ENCODE measurements at regions not wholly inside any gene's neighbourhood (a gene's known extent, or its start where the extent isn't known, plus 50 kb on each side); places are given as distances from the start of the nearest gene placed in this dataset.

DNA sequence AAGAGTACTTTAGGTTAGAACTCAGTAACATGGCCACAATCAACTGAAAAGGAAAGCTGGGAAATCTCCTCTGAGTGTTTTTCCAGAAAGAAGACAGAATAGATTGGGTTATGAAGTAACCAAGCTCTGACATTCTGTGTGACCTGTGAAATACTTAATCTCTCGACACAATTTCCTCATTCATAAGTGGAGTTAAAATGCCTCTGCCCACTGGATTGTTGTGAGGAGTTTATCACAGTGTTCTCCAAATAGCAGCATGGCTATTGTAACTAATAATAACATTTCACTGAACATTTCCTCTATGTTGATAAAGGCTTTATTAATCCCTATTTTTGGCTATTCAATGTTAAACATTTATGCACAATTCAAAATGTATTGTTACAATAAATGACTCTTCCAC lies 311.0 kb downstream of the GABRB2 start:
- peaks cover 0 to 2% of the 10 kb centered on the region in 2 donors for H3K27me3 ChIP-seq (ENCODE audit: control insufficient read depth in 1 of 2, insufficient read depth in 2 of 2, low read length in 1 of 2)
- H3K36me3 ChIP-seq (ENCODE audit: control insufficient read depth in 1 of 2, insufficient read depth in 2 of 2, low read length in 1 of 2): no peaks in the 10 kb centered on the region
- DNase-seq (no peak), ATAC-seq (ENCODE audit: low FRiP score) (no peak)
- H3K4me3 ChIP-seq (ENCODE audit: low read length in 2 of 2): no peak overlapping the region
- no peaks in the 10 kb centered on the region for H3K4me1 ChIP-seq (ENCODE audit: control insufficient read depth in 1 of 2, insufficient read depth in 2 of 2, low read length in 2 of 2)
- no peak overlapping the region for H3K27ac ChIP-seq (ENCODE audit: low read depth in 1 of 2, low read length in 2 of 2)
- intact Hi-C loops (cut with DNase I): no loop called here
- H3K9me3 ChIP-seq (ENCODE audit: control insufficient read depth, low read length): no peaks in the 10 kb centered on the region
- 14 to 31% methylated on average over 1 of the region's 1 CpG for WGBS, 2 donors

DNA sequence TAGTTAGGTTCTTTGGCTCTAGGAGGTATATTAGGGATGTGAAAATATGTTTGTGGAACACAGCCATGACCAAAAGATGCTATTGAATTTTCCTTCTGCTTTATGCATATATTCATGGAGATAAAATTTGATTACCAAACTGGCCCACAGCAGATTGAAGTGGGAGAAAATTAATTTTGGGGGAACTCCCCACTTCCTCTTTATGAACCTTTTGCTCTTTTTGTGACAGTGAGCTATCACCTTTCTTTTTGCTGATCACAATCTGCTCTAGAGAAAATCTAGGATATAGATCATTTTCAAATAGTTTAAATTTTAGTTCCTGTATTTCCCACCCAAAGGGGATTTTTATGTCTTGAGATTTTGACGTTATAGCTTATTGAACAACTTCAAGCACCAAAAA lies 313.0 kb downstream of the GABRB2 start:
- Histone ChIP-seq H3K9me3 (ENCODE audit: control insufficient read depth, low read length) (no peaks in the 10 kb centered on the region), H3K4me1 (ENCODE audit: control insufficient read depth in 1 of 2, insufficient read depth in 2 of 2, low read length in 2 of 2) (no peaks in the 10 kb centered on the region), H3K27me3 (ENCODE audit: control insufficient read depth in 1 of 2, insufficient read depth in 2 of 2, low read length in 1 of 2) (peaks cover 0 to 2% of the 10 kb centered on the region in 2 donors), H3K4me3 (ENCODE audit: low read length in 2 of 2) (no peak overlapping the region), H3K36me3 (ENCODE audit: control insufficient read depth in 1 of 2, insufficient read depth in 2 of 2, low read length in 1 of 2) (no peaks in the 10 kb centered on the region), H3K27ac (ENCODE audit: low read depth in 1 of 2, low read length in 2 of 2) (no peak overlapping the region)
- intact Hi-C loops (cut with DNase I): no loop called here
- no peak for ATAC-seq (ENCODE audit: low FRiP score)
- no peak for DNase-seq
- WGBS, 2 donors: 77 to 81% methylated on average over 1 of the region's 1 CpG

DNA sequence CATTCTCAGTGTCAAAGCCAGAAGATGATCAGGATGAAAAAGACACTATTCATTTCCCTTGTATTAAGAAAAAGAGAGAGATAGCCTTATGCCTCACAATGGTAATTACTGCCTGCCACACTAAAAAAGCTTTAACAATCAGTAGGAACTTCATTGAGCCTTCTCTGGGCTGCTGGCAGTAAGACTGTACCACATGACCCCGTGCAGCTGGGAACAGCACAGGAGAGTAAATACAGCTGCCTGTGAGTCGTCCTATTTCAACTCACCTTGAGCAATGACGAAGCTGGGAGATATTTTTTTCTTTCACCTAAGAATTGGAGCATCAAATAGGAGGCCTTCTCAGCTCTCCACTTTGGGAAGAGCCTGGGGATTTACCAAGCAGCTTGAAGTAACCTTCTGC lies 316.3 kb downstream of the GABRB2 start:
- WGBS, 2 donors: 36 to 38% methylated on average over 3 of the region's 3 CpGs
- H3K27me3 ChIP-seq (ENCODE audit: control insufficient read depth in 1 of 2, insufficient read depth in 2 of 2, low read length in 1 of 2): peaks cover 0 to 2% of the 10 kb centered on the region in 2 donors
- DNase-seq: no peak
- H3K4me1 ChIP-seq (ENCODE audit: control insufficient read depth in 1 of 2, insufficient read depth in 2 of 2, low read length in 2 of 2): no peaks in the 10 kb centered on the region
- no peaks in the 10 kb centered on the region for H3K9me3 ChIP-seq (ENCODE audit: control insufficient read depth, low read length)
- H3K36me3 ChIP-seq (ENCODE audit: control insufficient read depth in 1 of 2, insufficient read depth in 2 of 2, low read length in 1 of 2): no peaks in the 10 kb centered on the region
- intact Hi-C loops (cut with DNase I): no loop called here
- H3K27ac ChIP-seq (ENCODE audit: low read depth in 1 of 2, low read length in 2 of 2): no peak overlapping the region
- H3K4me3 ChIP-seq (ENCODE audit: low read length in 2 of 2): no peak overlapping the region
- ATAC-seq (ENCODE audit: low FRiP score): no peak

DNA sequence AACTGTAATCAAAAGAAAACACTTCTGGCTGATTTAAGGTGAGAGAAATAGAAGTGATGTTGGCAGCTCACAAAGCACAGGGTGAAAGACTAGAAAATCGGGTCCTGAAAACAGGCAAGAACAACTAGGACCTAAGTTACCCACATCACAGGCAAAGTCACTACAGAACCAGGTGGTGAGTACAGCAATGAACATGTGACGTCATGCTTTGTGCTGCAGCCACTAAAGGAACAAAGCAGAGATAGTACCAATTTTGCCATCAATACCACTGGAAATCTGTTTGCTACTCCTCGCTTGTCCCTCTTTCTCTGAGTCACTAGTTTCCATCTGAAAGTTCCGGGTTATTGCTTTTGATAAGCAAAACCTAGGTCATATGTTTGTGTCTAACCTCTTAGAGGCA lies 326.7 kb downstream of the GABRB2 start:
- Histone ChIP-seq H3K27ac (ENCODE audit: low read depth in 1 of 2, low read length in 2 of 2) (no peak overlapping the region), H3K9me3 (ENCODE audit: control insufficient read depth, low read length) (no peaks in the 10 kb centered on the region), H3K27me3 (ENCODE audit: control insufficient read depth in 1 of 2, insufficient read depth in 2 of 2, low read length in 1 of 2) (no peaks in the 10 kb centered on the region), H3K4me1 (ENCODE audit: control insufficient read depth in 1 of 2, insufficient read depth in 2 of 2, low read length in 2 of 2) (no peaks in the 10 kb centered on the region), H3K36me3 (ENCODE audit: control insufficient read depth in 1 of 2, insufficient read depth in 2 of 2, low read length in 1 of 2) (no peaks in the 10 kb centered on the region), H3K4me3 (ENCODE audit: low read length in 2 of 2) (no peak overlapping the region)
- ATAC-seq (ENCODE audit: low FRiP score): no peak
- 77 to 80% methylated on average over 4 of the region's 4 CpGs for whole genome bisulfite sequencing, 2 donors
- intact Hi-C loops (cut with DNase I): no loop called here
- no peak for DNase-seq

DNA sequence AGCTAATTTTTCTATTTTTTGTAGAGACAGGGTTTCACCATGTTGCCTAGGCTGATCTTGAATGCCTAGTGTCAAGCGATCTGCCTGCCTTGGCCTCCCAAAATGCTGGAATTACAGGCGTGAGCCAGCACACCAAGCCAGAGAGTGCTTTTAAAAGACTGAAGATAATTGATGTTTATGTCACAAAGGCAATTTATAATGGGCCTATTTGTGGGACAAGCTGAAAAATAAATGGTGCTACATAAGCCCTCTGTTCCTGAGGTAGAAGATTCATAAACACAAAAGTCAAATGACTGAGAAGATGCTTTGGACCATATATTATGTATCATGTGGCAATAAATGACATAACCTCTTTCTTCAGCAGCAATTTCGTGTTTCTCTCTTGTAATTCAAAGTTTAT lies 329.6 kb downstream of the GABRB2 start:
- DNase-seq (no peak), ATAC-seq (ENCODE audit: low FRiP score) (no peak)
- no peaks in the 10 kb centered on the region for H3K9me3 ChIP-seq (ENCODE audit: control insufficient read depth, low read length)
- H3K27me3 ChIP-seq (ENCODE audit: control insufficient read depth in 1 of 2, insufficient read depth in 2 of 2, low read length in 1 of 2): no peaks in the 10 kb centered on the region
- 44 to 48% methylated on average over 3 of the region's 3 CpGs for WGBS, 2 donors
- intact Hi-C loops (cut with DNase I): no loop called here
- H3K36me3 ChIP-seq (ENCODE audit: control insufficient read depth in 1 of 2, insufficient read depth in 2 of 2, low read length in 1 of 2): no peaks in the 10 kb centered on the region
- no peak overlapping the region for H3K27ac ChIP-seq (ENCODE audit: low read depth in 1 of 2, low read length in 2 of 2)
- H3K4me1 ChIP-seq (ENCODE audit: control insufficient read depth in 1 of 2, insufficient read depth in 2 of 2, low read length in 2 of 2): no peaks in the 10 kb centered on the region
- no peak overlapping the region for H3K4me3 ChIP-seq (ENCODE audit: low read length in 2 of 2)

DNA sequence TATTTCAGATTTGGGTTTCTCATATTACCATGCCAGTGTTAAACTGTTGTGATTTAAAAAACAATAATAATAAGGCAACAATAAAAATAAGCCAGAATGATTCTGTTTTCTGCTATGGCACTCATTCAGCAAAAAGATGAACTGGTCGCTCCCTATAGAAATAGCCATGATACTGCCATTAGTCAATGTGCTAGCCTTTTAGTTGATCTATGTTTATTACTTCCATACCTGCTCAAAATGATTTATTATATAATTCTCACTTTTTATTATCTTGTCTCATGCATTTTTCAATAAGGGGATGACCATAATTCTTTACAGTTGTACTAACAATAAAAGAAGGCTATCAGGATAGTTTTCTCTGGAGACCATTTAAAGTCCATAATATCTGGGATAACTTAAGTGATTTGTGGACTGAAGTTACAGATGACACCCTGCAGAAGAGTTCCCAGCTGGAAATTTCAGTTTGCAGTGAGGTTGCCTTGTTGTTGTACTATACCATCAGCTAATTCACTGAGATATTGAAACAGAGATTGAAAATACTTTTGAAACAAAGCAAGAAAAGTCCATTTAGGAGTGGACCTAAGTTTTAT lies 334.3 kb downstream of the GABRB2 start:
- intact Hi-C loops (cut with DNase I): no loop called here
- no peaks in the 10 kb centered on the region for H3K9me3 ChIP-seq (ENCODE audit: control insufficient read depth, low read length)
- no peak overlapping the region for H3K4me3 ChIP-seq (ENCODE audit: low read length in 2 of 2)
- peaks cover 0 to 1% of the 10 kb centered on the region in 2 donors for H3K27me3 ChIP-seq (ENCODE audit: control insufficient read depth in 1 of 2, insufficient read depth in 2 of 2, low read length in 1 of 2)
- ATAC-seq (ENCODE audit: low FRiP score): no peak
- no peak overlapping the region for H3K27ac ChIP-seq (ENCODE audit: low read depth in 1 of 2, low read length in 2 of 2)
- no peaks in the 10 kb centered on the region for H3K36me3 ChIP-seq (ENCODE audit: control insufficient read depth in 1 of 2, insufficient read depth in 2 of 2, low read length in 1 of 2)
- no peak for DNase-seq
- no peaks in the 10 kb centered on the region for H3K4me1 ChIP-seq (ENCODE audit: control insufficient read depth in 1 of 2, insufficient read depth in 2 of 2, low read length in 2 of 2)
- WGBS, 2 donors: 79 to 92% methylated on average over 1 of the region's 1 CpG

DNA sequence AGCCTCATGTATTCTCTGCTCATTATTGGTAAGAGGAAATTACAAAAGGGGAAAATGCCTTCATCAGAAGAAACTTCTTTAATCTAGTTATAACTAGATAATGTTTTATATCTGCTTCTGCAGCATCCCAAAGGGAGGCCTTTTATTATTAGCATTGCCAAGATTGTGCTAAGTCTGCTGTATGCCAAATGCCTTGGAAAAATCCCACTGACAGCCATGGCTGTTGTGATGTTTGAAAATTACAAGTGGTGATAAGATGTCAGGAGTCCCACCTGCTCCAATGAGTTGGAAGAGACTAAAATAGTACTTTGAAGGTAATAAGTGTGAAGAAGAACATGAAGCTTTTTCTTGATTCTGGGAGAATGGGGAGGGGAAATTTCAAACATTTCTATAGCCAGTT lies 345.0 kb downstream of the GABRB2 start:
- no peak overlapping the region for H3K27ac ChIP-seq (ENCODE audit: low read depth in 1 of 2, low read length in 2 of 2)
- no peaks in the 10 kb centered on the region for H3K4me1 ChIP-seq (ENCODE audit: control insufficient read depth in 1 of 2, insufficient read depth in 2 of 2, low read length in 2 of 2)
- intact Hi-C loops (cut with DNase I): no loop called here
- H3K27me3 ChIP-seq (ENCODE audit: control insufficient read depth in 1 of 2, insufficient read depth in 2 of 2, low read length in 1 of 2): no peaks in the 10 kb centered on the region
- no peak overlapping the region for H3K4me3 ChIP-seq (ENCODE audit: low read length in 2 of 2)
- H3K9me3 ChIP-seq (ENCODE audit: control insufficient read depth, low read length): no peaks in the 10 kb centered on the region
- DNase-seq: no peak
- no peak for ATAC-seq (ENCODE audit: low FRiP score)
- H3K36me3 ChIP-seq (ENCODE audit: control insufficient read depth in 1 of 2, insufficient read depth in 2 of 2, low read length in 1 of 2): no peaks in the 10 kb centered on the region

DNA sequence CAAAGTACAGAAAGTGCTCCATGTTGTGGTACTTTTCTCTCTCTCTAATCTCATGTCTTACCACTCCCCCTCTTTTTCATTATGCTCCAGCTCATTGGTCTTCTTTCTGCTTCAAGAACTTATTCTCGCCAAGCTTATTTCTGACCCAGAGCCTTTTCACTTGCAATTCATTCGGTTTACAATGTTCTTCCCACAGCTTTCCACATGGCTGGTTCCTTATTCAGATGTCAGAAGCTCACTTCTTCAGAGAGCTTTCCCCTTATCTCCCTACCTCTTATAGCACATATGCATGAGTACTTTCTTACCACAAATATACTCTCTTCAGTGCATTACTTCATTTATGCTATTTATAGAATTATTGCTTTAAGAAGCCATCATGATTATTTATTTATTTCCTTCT lies 338.8 kb upstream of the ATP10B start:
- H3K4me1 ChIP-seq (ENCODE audit: control insufficient read depth in 1 of 2, insufficient read depth in 2 of 2, low read length in 2 of 2): no peaks in the 10 kb centered on the region
- H3K27ac ChIP-seq (ENCODE audit: low read depth in 1 of 2, low read length in 2 of 2): no peak overlapping the region
- DNase-seq (no peak), ATAC-seq (ENCODE audit: low FRiP score) (no peak)
- H3K27me3 ChIP-seq (ENCODE audit: control insufficient read depth in 1 of 2, insufficient read depth in 2 of 2, low read length in 1 of 2): no peaks in the 10 kb centered on the region
- WGBS, 2 donors: 80 to 81% methylated on average over 2 of the region's 2 CpGs
- H3K9me3 ChIP-seq (ENCODE audit: control insufficient read depth, low read length): no peaks in the 10 kb centered on the region
- H3K4me3 ChIP-seq (ENCODE audit: low read length in 2 of 2): no peak overlapping the region
- H3K36me3 ChIP-seq (ENCODE audit: control insufficient read depth in 1 of 2, insufficient read depth in 2 of 2, low read length in 1 of 2): no peaks in the 10 kb centered on the region
- intact Hi-C loops (cut with DNase I): no loop called here

DNA sequence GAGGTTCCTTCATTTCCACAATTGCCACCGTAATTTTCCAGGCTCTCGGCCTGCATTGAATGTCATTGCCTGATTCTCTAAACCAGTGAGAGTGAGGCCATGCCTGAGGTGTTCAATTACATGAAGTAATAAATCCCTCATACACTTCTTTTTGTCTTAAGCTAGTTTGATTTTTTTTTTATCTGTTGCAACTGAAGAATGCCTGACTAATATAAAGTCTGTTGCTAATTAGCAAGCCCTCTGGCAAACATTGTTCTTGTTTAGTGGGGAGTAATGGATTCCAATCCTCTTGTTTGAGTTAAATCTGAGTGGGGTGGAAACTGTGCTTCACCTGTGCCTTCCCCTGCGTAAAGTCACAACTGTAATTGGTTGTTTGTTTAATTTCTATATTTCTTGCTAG lies 338.1 kb upstream of the ATP10B start:
- Histone ChIP-seq H3K4me3 (ENCODE audit: low read length in 2 of 2) (no peak overlapping the region), H3K4me1 (ENCODE audit: control insufficient read depth in 1 of 2, insufficient read depth in 2 of 2, low read length in 2 of 2) (no peaks in the 10 kb centered on the region), H3K36me3 (ENCODE audit: control insufficient read depth in 1 of 2, insufficient read depth in 2 of 2, low read length in 1 of 2) (no peaks in the 10 kb centered on the region), H3K27me3 (ENCODE audit: control insufficient read depth in 1 of 2, insufficient read depth in 2 of 2, low read length in 1 of 2) (no peaks in the 10 kb centered on the region), H3K9me3 (ENCODE audit: control insufficient read depth, low read length) (no peaks in the 10 kb centered on the region), H3K27ac (ENCODE audit: low read depth in 1 of 2, low read length in 2 of 2) (no peak overlapping the region)
- 77 to 83% methylated on average over 3 of the region's 3 CpGs for WGBS, 2 donors
- DNase-seq: no peak
- intact Hi-C loops (cut with DNase I): no loop called here
- ATAC-seq (ENCODE audit: low FRiP score): no peak
